Neural cell (in vitro differentiated cells): ENCODE measurements at regions not wholly inside any gene's neighbourhood (a gene's known extent, or its start where the extent isn't known, plus 50 kb on each side); places are given as distances from the start of the nearest gene placed in this dataset.

Source experiments
- H2AFZ ChIP-seq: fragments of 200-600, 300-800 bp; sonication (generic), shearing (Covaris generic); 2 replicates; pipeline ENCODE4 v1.6.0; 2014; ENCODE audit warnings: low read depth, mild to moderate bottlenecking, antibody characterized with exemption, low read length, moderate library complexity
- H3F3A ChIP-seq: fragments of 200-600 bp; shearing (Covaris generic); 2 replicates; pipeline ENCODE4 v1.6.1; 2016; ENCODE audit warnings: mild to moderate bottlenecking, moderate library complexity, mixed read lengths, antibody characterized with exemption, low read length; ENCODE audit not compliant: insufficient read depth, poor library complexity, severe bottlenecking
- H3K27ac ChIP-seq: fragments of 200-600, 300-800 bp; sonication (generic), shearing (Covaris generic); 2 replicates; pipeline ENCODE4 v1.5.1; 2014; ENCODE audit warnings: mild to moderate bottlenecking, low read length, moderate library complexity
- H3K27me3 ChIP-seq: fragments of 300-800, 200-600 bp; sonication (generic), shearing (Covaris generic); 2 replicates; pipeline ENCODE4 v1.6.0; 2014; ENCODE audit warnings: mild to moderate bottlenecking, low read depth, low read length, moderate library complexity; ENCODE audit not compliant: insufficient read depth
- H3K36me3 ChIP-seq: fragments of 300-800, 200-600 bp; sonication (generic), shearing (Covaris generic); 2 replicates; pipeline ENCODE4 v1.5.1; 2014; ENCODE audit warnings: mild to moderate bottlenecking, antibody characterized with exemption, low read length, moderate library complexity; ENCODE audit not compliant: insufficient read depth
- H3K4me2 ChIP-seq: fragments of 300-800, 200-600 bp; sonication (generic), shearing (Covaris generic); 2 replicates; pipeline ENCODE4 v1.6.0; 2014; ENCODE audit warnings: mild to moderate bottlenecking, low read length
- H3K4me3 ChIP-seq: fragments of 300-800, 200-600 bp; sonication (generic), shearing (Covaris generic); 2 replicates; pipeline ENCODE4 v1.5.1; 2014; ENCODE audit warnings: mild to moderate bottlenecking, low read length, moderate library complexity
- H3K79me2 ChIP-seq: fragments of 200-600 bp; shearing (Covaris generic); replicated peaks from 2 replicates; pipeline ENCODE4 v1.6.0; 2014; ENCODE audit warnings: mild to moderate bottlenecking, low read length, moderate library complexity; ENCODE audit not compliant: insufficient read depth
- H3K9ac ChIP-seq: fragments of 300-800, 200-600 bp; sonication (generic), shearing (Covaris generic); 2 replicates; pipeline ENCODE4 v1.6.1; 2016; ENCODE audit warnings: mild to moderate bottlenecking, low read length, mixed read lengths
- H3K9me2 ChIP-seq: fragments of 200-600 bp; shearing (Covaris generic); 2 replicates; pipeline ENCODE4 v1.6.1; 2016; ENCODE audit warnings: mild to moderate bottlenecking, low read length, mixed read lengths; ENCODE audit not compliant: insufficient read depth
- H3K9me3 ChIP-seq: fragments of 200-600, 300-800 bp; sonication (generic), shearing (Covaris generic); 2 replicates; pipeline ENCODE4 v1.6.1; 2016; ENCODE audit warnings: mild to moderate bottlenecking, mixed run types, low read length, moderate library complexity, mixed read lengths
- H4K20me1 ChIP-seq: fragments of 200-600 bp; shearing (Covaris generic); 2 replicates; pipeline ENCODE4 v1.6.1; 2016; ENCODE audit warnings: mild to moderate bottlenecking, mixed run types; ENCODE audit not compliant: insufficient read depth
- EP300 ChIP-seq: fragments of 450-650 bp; conservative IDR thresholded peaks from 2 replicates; pipeline ENCODE4 v1.6.1; 2014; ENCODE audit warnings: antibody characterized with exemption, mild to moderate bottlenecking, moderate library complexity; ENCODE audit not compliant: poor library complexity, severe bottlenecking
- EZH2 ChIP-seq: fragments of 200-600, 300-800 bp; shearing (Covaris generic), sonication (generic); IDR thresholded peaks from 2 replicates; pipeline ENCODE4 v1.6.1; 2014; ENCODE audit warnings: antibody characterized with exemption, low read length, borderline replicate concordance, mild to moderate bottlenecking; ENCODE audit not compliant: insufficient read depth, poor library complexity, severe bottlenecking
- MXI1 ChIP-seq: fragments of 450-650 bp; conservative IDR thresholded peaks from 2 replicates; pipeline ENCODE4 v1.6.1; 2014; ENCODE audit warnings: antibody characterized with exemption, mild to moderate bottlenecking; ENCODE audit not compliant: poor library complexity, severe bottlenecking
- POLR2AphosphoS5 ChIP-seq: IDR thresholded peaks from 2 replicates; pipeline ENCODE4 v1.6.1; 2012
- RAD21 ChIP-seq: fragments of 450-650 bp; conservative IDR thresholded peaks from 2 replicates; pipeline ENCODE4 v1.6.1; 2014; ENCODE audit warnings: antibody characterized with exemption, mild to moderate bottlenecking, moderate library complexity
- SMC3 ChIP-seq: fragments of 450-650 bp; conservative IDR thresholded peaks from 2 replicates; pipeline ENCODE4 v1.6.1; 2014; ENCODE audit warnings: antibody characterized with exemption, mild to moderate bottlenecking, moderate library complexity; ENCODE audit not compliant: poor library complexity
- TAF1 ChIP-seq: IDR thresholded peaks from 2 replicates; pipeline ENCODE4 v1.6.1; 2012; ENCODE audit warnings: low read depth
- TF ChIP-seq, protein P1 (sequence below): IDR thresholded peaks from 2 replicates; pipeline ENCODE4 v1.6.1; 2012; ENCODE audit warnings: borderline replicate concordance
- TF ChIP-seq, protein P2 (sequence below): fragments of 450-650 bp; IDR thresholded peaks from 2 replicates; pipeline ENCODE4 v1.5.1; 2014; ENCODE audit warnings: antibody characterized with exemption, mild to moderate bottlenecking, moderate library complexity; ENCODE audit not compliant: poor library complexity, severe bottlenecking

DNA sequence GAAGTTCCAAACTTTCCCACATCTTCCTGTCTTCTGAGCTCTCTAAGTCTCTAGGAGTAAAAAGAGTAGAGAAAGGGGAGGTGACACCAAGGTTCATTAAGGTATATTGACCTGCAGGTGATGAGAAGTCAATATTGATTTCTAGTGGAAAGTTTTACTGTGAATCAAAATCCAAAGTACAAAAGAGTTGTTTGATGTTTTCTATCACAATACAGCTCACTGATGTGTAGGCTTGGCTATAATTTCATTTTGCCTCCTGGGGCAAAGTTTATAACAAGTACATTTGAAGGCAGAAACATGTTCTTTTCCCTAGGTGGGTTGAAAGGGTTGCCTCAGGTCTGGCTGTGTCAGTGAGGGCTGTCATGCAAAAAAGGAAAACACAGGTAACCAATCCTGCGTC lies 65.2 kb upstream of the LRPPRC start:
- no peaks in the 10 kb centered on the region for H3K36me3 ChIP-seq
- H3K27me3 ChIP-seq = no peaks in the 10 kb centered on the region
- no peak for TF ChIP-seq RAD21
- TF ChIP-seq EP300 = no peak
- TF ChIP-seq, protein P1, sequence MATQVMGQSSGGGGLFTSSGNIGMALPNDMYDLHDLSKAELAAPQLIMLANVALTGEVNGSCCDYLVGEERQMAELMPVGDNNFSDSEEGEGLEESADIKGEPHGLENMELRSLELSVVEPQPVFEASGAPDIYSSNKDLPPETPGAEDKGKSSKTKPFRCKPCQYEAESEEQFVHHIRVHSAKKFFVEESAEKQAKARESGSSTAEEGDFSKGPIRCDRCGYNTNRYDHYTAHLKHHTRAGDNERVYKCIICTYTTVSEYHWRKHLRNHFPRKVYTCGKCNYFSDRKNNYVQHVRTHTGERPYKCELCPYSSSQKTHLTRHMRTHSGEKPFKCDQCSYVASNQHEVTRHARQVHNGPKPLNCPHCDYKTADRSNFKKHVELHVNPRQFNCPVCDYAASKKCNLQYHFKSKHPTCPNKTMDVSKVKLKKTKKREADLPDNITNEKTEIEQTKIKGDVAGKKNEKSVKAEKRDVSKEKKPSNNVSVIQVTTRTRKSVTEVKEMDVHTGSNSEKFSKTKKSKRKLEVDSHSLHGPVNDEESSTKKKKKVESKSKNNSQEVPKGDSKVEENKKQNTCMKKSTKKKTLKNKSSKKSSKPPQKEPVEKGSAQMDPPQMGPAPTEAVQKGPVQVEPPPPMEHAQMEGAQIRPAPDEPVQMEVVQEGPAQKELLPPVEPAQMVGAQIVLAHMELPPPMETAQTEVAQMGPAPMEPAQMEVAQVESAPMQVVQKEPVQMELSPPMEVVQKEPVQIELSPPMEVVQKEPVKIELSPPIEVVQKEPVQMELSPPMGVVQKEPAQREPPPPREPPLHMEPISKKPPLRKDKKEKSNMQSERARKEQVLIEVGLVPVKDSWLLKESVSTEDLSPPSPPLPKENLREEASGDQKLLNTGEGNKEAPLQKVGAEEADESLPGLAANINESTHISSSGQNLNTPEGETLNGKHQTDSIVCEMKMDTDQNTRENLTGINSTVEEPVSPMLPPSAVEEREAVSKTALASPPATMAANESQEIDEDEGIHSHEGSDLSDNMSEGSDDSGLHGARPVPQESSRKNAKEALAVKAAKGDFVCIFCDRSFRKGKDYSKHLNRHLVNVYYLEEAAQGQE = no peak
- TF ChIP-seq POLR2AphosphoS5 = no peak
- no peak for TF ChIP-seq EZH2
- TF ChIP-seq SMC3 = no peak
- no peak for TF ChIP-seq MXI1
- no peak for TF ChIP-seq TAF1
- TF ChIP-seq, protein P2, sequence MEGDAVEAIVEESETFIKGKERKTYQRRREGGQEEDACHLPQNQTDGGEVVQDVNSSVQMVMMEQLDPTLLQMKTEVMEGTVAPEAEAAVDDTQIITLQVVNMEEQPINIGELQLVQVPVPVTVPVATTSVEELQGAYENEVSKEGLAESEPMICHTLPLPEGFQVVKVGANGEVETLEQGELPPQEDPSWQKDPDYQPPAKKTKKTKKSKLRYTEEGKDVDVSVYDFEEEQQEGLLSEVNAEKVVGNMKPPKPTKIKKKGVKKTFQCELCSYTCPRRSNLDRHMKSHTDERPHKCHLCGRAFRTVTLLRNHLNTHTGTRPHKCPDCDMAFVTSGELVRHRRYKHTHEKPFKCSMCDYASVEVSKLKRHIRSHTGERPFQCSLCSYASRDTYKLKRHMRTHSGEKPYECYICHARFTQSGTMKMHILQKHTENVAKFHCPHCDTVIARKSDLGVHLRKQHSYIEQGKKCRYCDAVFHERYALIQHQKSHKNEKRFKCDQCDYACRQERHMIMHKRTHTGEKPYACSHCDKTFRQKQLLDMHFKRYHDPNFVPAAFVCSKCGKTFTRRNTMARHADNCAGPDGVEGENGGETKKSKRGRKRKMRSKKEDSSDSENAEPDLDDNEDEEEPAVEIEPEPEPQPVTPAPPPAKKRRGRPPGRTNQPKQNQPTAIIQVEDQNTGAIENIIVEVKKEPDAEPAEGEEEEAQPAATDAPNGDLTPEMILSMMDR = no peak
- no peaks in the 10 kb centered on the region for H3K9me2 ChIP-seq
- H3K9ac ChIP-seq = no peak overlapping the region
- no peak overlapping the region for H3K4me3 ChIP-seq
- H3F3A ChIP-seq = no peaks in the 10 kb centered on the region
- H3K27ac ChIP-seq = no peak overlapping the region
- H2AFZ ChIP-seq = no peak overlapping the region
- no peaks in the 10 kb centered on the region for H3K9me3 ChIP-seq
- no peaks in the 10 kb centered on the region for H3K79me2 ChIP-seq
- H3K4me2 ChIP-seq = no peak overlapping the region
- no peaks in the 10 kb centered on the region for H4K20me1 ChIP-seq

GRCh38 chr2:44061469-44061868 lies 65.7 kb upstream of the LRPPRC start:
- Histone ChIP-seq H2AFZ (no peak overlapping the region), H3K4me3 (no peak overlapping the region), H3K9me2 (no peaks in the 10 kb centered on the region), H3K27ac (no peak overlapping the region), H3K4me2 (no peak overlapping the region), H3F3A (no peaks in the 10 kb centered on the region), H3K9ac (no peak overlapping the region), H3K79me2 (no peaks in the 10 kb centered on the region), H4K20me1 (no peaks in the 10 kb centered on the region), H3K9me3 (no peaks in the 10 kb centered on the region), H3K27me3 (no peaks in the 10 kb centered on the region), H3K36me3 (no peaks in the 10 kb centered on the region)
- TF ChIP-seq MXI1 (no peak), SMC3 (no peak), POLR2AphosphoS5 (no peak), EP300 (no peak), EZH2 (no peak), RAD21 (no peak), TAF1 (no peak)
- TF ChIP-seq, protein P2 = no peak
- TF ChIP-seq, protein P1 = no peak
